Endodermal cell (in vitro differentiated cells): ENCODE measurements at regions not wholly inside any gene's neighbourhood (a gene's known extent, or its start where the extent isn't known, plus 50 kb on each side); places are given as distances from the start of the nearest gene placed in this dataset.

Source experiments
- DNase-seq: peaks from one replicate; pipeline ENCODE4 v3.0.0-alpha.2; 2017
- H3K27ac ChIP-seq: 2 replicates; pipeline ENCODE4 v1.5.1; 2013; ENCODE audit warnings: mild to moderate bottlenecking, low read depth, low read length, moderate library complexity
- H3K27me3 ChIP-seq: 2 replicates; pipeline ENCODE4 v1.6.1; 2013; ENCODE audit warnings: mild to moderate bottlenecking, low read length, moderate library complexity; ENCODE audit not compliant: insufficient read depth, control insufficient read depth, poor library complexity, severe bottlenecking
- H3K36me3 ChIP-seq: 2 replicates; pipeline ENCODE4 v1.7.0; 2013; ENCODE audit warnings: mild to moderate bottlenecking, low read length, moderate library complexity; ENCODE audit not compliant: control insufficient read depth, insufficient read depth
- H3K4me1 ChIP-seq: one replicate; pipeline ENCODE4 v1.7.0; 2013; ENCODE audit warnings: low read length; ENCODE audit not compliant: control insufficient read depth, insufficient read depth
- H3K4me3 ChIP-seq: 2 replicates; pipeline ENCODE4 v1.5.1; 2013; ENCODE audit warnings: mild to moderate bottlenecking, low read length, moderate library complexity
- H3K9ac ChIP-seq: 2 replicates; pipeline ENCODE4 v1.6.1; 2013; ENCODE audit warnings: mild to moderate bottlenecking, low read length, moderate library complexity; ENCODE audit not compliant: poor library complexity, severe bottlenecking; ENCODE audit errors: extremely low read depth
- H3K9me3 ChIP-seq: 2 replicates; pipeline ENCODE4 v1.6.1; 2013; ENCODE audit warnings: mild to moderate bottlenecking, low read length, moderate library complexity; ENCODE audit not compliant: control insufficient read depth
- H3K27ac Mint-ChIP-seq: 2 replicates; pipeline ENCODE4 v1.8.0; 2020; ENCODE audit warnings: mixed read lengths
- H3K27me3 Mint-ChIP-seq: 2 replicates; pipeline ENCODE4 v1.8.0; 2021; ENCODE audit warnings: mild to moderate bottlenecking, mixed read lengths; ENCODE audit not compliant: insufficient read depth
- H3K36me3 Mint-ChIP-seq: 2 replicates; pipeline ENCODE4 v1.8.0; 2020; ENCODE audit warnings: low read depth, mixed read lengths
- H3K4me1 Mint-ChIP-seq: 2 replicates; pipeline ENCODE4 v1.8.0; 2020; ENCODE audit warnings: mixed read lengths
- H3K4me3 Mint-ChIP-seq: 2 replicates; pipeline ENCODE4 v1.8.0; 2020; ENCODE audit warnings: mild to moderate bottlenecking, moderate library complexity, mixed read lengths
- H3K9me3 Mint-ChIP-seq: 2 replicates; pipeline ENCODE4 v1.8.0; 2020; ENCODE audit warnings: mild to moderate bottlenecking, mixed read lengths
- WGBS, 2 experiments: methylation state at CpG; one replicate each; pipeline versions ENCODE4 v1.1.5 to v1.1.7; 2013; ENCODE audit warnings: missing lambda C conversion rate in 2 of 2, mixed read lengths in 1 of 2; ENCODE audit not compliant: insufficient coverage in 1 of 2, insufficient read length in 1 of 2; 5-methylcytosine and 5-hydroxymethylcytosine counted together
- TF ChIP-seq, protein P1 (sequence below): fragments of 200-600 bp; sonication (generic); conservative IDR thresholded peaks from 2 replicates; pipeline ENCODE4 v1.5.0; 2021; ENCODE audit warnings: antibody characterized with exemption, mild to moderate bottlenecking

GRCh38 chr4:135354876-135355275 is 1153.3 kb upstream of the PABPC4L start:
- Mint-ChIP-seq H3K27ac (no peak overlapping the region), H3K4me1 (no peaks in the 10 kb centered on the region), H3K27me3 (no peaks in the 10 kb centered on the region), H3K36me3 (no peaks in the 10 kb centered on the region), H3K4me3 (no peak overlapping the region), H3K9me3 (no peaks in the 10 kb centered on the region)
- TF ChIP-seq, protein P1, sequence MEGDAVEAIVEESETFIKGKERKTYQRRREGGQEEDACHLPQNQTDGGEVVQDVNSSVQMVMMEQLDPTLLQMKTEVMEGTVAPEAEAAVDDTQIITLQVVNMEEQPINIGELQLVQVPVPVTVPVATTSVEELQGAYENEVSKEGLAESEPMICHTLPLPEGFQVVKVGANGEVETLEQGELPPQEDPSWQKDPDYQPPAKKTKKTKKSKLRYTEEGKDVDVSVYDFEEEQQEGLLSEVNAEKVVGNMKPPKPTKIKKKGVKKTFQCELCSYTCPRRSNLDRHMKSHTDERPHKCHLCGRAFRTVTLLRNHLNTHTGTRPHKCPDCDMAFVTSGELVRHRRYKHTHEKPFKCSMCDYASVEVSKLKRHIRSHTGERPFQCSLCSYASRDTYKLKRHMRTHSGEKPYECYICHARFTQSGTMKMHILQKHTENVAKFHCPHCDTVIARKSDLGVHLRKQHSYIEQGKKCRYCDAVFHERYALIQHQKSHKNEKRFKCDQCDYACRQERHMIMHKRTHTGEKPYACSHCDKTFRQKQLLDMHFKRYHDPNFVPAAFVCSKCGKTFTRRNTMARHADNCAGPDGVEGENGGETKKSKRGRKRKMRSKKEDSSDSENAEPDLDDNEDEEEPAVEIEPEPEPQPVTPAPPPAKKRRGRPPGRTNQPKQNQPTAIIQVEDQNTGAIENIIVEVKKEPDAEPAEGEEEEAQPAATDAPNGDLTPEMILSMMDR = no peak
- WGBS, 2 experiments = 43 to 85% methylated on average over 1 of the region's 1 CpG
- Histone ChIP-seq H3K4me3 (no peak overlapping the region), H3K9me3 (no peaks in the 10 kb centered on the region), H3K4me1 (no peaks in the 10 kb centered on the region), H3K36me3 (no peaks in the 10 kb centered on the region), H3K27me3 (no peaks in the 10 kb centered on the region), H3K27ac (no peak overlapping the region), H3K9ac (no peak overlapping the region)
- no peak for DNase-seq

- H3K4me1 Mint-ChIP-seq = no peaks in the 10 kb centered on the region
- no peaks in the 10 kb centered on the region for H3K4me1 ChIP-seq
These were observed 1151.4 kb upstream of the PABPC4L start for GRCh38 chr4:135353008-135353407.

DNA sequence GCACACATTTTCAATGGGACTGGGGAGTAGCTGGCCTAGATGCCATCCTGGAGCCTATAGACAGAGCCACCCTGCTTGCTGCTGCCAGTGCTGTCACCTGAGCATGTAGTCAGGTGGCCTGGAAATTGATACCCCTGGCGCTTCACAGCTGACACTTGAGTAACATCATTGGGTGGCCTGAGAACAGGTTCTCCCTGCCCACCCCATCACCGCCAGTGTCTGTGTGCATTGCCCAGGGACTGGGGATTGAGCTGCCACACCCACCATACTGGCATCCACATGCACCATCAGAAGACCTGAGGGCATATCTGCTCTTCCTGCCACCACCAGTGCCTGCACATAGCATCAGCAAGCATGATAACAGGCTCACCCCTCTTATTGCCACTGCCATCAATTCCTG is 1142.9 kb upstream of the PABPC4L start:
- Histone ChIP-seq H3K9ac (no peak overlapping the region), H3K9me3 (no peaks in the 10 kb centered on the region), H3K36me3 (no peaks in the 10 kb centered on the region), H3K4me1 (peaks cover 7% of the 10 kb centered on the region), H3K4me3 (no peak overlapping the region), H3K27ac (no peak overlapping the region), H3K27me3 (no peaks in the 10 kb centered on the region)
- WGBS, 2 experiments = 90 to 100% methylated on average over 2 of the region's 2 CpGs
- H3K4me3 Mint-ChIP-seq = no peak overlapping the region
- no peak overlapping the region for H3K27ac Mint-ChIP-seq
- no peaks in the 10 kb centered on the region for H3K36me3 Mint-ChIP-seq
- no peak for DNase-seq
- H3K9me3 Mint-ChIP-seq = no peaks in the 10 kb centered on the region
- no peaks in the 10 kb centered on the region for H3K27me3 Mint-ChIP-seq
- H3K4me1 Mint-ChIP-seq = peaks cover 7% of the 10 kb centered on the region
- TF ChIP-seq, protein P1 = no peak

More at GRCh38 chr4:135353008-135353407, 1151.4 kb upstream of the PABPC4L start:
- no peak overlapping the region for H3K4me3 ChIP-seq
- H3K9me3 ChIP-seq = no peaks in the 10 kb centered on the region
- Mint-ChIP-seq H3K9me3 (no peaks in the 10 kb centered on the region), H3K27me3 (no peaks in the 10 kb centered on the region), H3K4me3 (no peak overlapping the region), H3K27ac (no peak overlapping the region), H3K36me3 (no peaks in the 10 kb centered on the region)
- no peak overlapping the region for H3K27ac ChIP-seq
- H3K27me3 ChIP-seq = no peaks in the 10 kb centered on the region
- no peaks in the 10 kb centered on the region for H3K36me3 ChIP-seq
- H3K9ac ChIP-seq = no peak overlapping the region
- DNase-seq = no peak
- TF ChIP-seq, protein P1 = no peak
- whole genome bisulfite sequencing, 2 experiments = 82% methylated on average over 2 of the region's 3 CpGs; no CpG with 5 or more reads in 1 of the 2 experiments
